ENCODE measurements at regions not wholly inside any gene's neighbourhood (a gene's known extent, or its start where the extent isn't known, plus 50 kb on each side); places are given as distances from the start of the nearest gene placed in this dataset.

GRCh38 chr2:105674859-105675541 lies 69.7 kb upstream of the NCK2 start:
- no peak overlapping the region for H3K27ac ChIP-seq (ENCODE audit: low read length)
- TF ChIP-seq CTCF (IDR thresholded peaks at IDR 0.05) = no peak
- no peak overlapping the region for H3K27ac Mint-ChIP-seq
- H3K9me3 ChIP-seq (ENCODE audit: control insufficient read depth, insufficient read depth, low read length) = no peaks in the 10 kb centered on the region
- ATAC-seq = no peak
- H3K4me3 ChIP-seq (ENCODE audit: low read length) = no peak overlapping the region
- H3K36me3 ChIP-seq (ENCODE audit: control insufficient read depth, insufficient read depth, low read length) = no peaks in the 10 kb centered on the region
- 71% methylated on average over 9 of the region's 10 CpGs for WGBS (ENCODE audit: insufficient coverage)
- H3K4me3 Mint-ChIP-seq = no peak overlapping the region
- no peaks in the 10 kb centered on the region for H3K4me1 Mint-ChIP-seq
- H3K27me3 Mint-ChIP-seq (ENCODE audit: low read depth in 2 of 2) = peaks cover 15 to 32% of the 10 kb centered on the region in 2 donors
- peak in 1 of 2 donors; percentile 33 for DNase-seq
- H3K27me3 ChIP-seq (ENCODE audit: control insufficient read depth, insufficient read depth, low read length) = no peaks in the 10 kb centered on the region
- no peaks in the 10 kb centered on the region for H3K9me3 Mint-ChIP-seq
- no peaks in the 10 kb centered on the region for H3K4me1 ChIP-seq (ENCODE audit: control insufficient read depth, insufficient read depth, low read length)
- intact Hi-C loops (cut with micrococcal nuclease) = no loop called here
- H3K36me3 Mint-ChIP-seq = no peaks in the 10 kb centered on the region

- WGBS (ENCODE audit: insufficient coverage) = 90% methylated on average over 6 of the region's 7 CpGs
- ATAC-seq (no peak), DNase-seq (no peak)
- H3K27me3 ChIP-seq (ENCODE audit: control insufficient read depth, insufficient read depth, low read length) = no peaks in the 10 kb centered on the region
- H3K36me3 ChIP-seq (ENCODE audit: control insufficient read depth, insufficient read depth, low read length) = no peaks in the 10 kb centered on the region
- H3K27ac Mint-ChIP-seq = no peak overlapping the region
- H3K4me1 Mint-ChIP-seq = no peaks in the 10 kb centered on the region
- no peak overlapping the region for H3K27ac ChIP-seq (ENCODE audit: low read length)
- H3K4me3 Mint-ChIP-seq = no peak overlapping the region
- no peaks in the 10 kb centered on the region for H3K9me3 ChIP-seq (ENCODE audit: control insufficient read depth, insufficient read depth, low read length)
- H3K27me3 Mint-ChIP-seq (ENCODE audit: low read depth in 2 of 2) = peaks cover 11 to 29% of the 10 kb centered on the region in 2 donors
- no peak overlapping the region for H3K4me3 ChIP-seq (ENCODE audit: low read length)
- H3K4me1 ChIP-seq (ENCODE audit: control insufficient read depth, insufficient read depth, low read length) = no peaks in the 10 kb centered on the region
- H3K36me3 Mint-ChIP-seq = no peaks in the 10 kb centered on the region
- no peaks in the 10 kb centered on the region for H3K9me3 Mint-ChIP-seq
- intact Hi-C loops (cut with micrococcal nuclease) = no loop called here
- no peak for TF ChIP-seq CTCF (IDR thresholded peaks at IDR 0.05)
Observed at GRCh38 chr2:105674401-105674800, 70.3 kb upstream of the NCK2 start.

GRCh38 chr2:105671156-105671555 lies 73.6 kb upstream of the NCK2 start:
- Mint-ChIP-seq H3K4me3 (no peak overlapping the region), H3K27ac (no peak overlapping the region), H3K36me3 (no peaks in the 10 kb centered on the region), H3K4me1 (no peaks in the 10 kb centered on the region), H3K9me3 (peaks cover 3 to 4% of the 10 kb centered on the region in 2 donors), H3K27me3 (ENCODE audit: low read depth in 2 of 2) (peaks cover 9 to 11% of the 10 kb centered on the region in 2 donors)
- no peak for TF ChIP-seq CTCF (IDR thresholded peaks at IDR 0.05)
- intact Hi-C loops (cut with micrococcal nuclease) = no loop called here
- ATAC-seq (no peak), DNase-seq (no peak)
- H3K4me1 ChIP-seq (ENCODE audit: control insufficient read depth, insufficient read depth, low read length) = no peaks in the 10 kb centered on the region
- no peaks in the 10 kb centered on the region for H3K27me3 ChIP-seq (ENCODE audit: control insufficient read depth, insufficient read depth, low read length)
- no peak overlapping the region for H3K27ac ChIP-seq (ENCODE audit: low read length)
- H3K9me3 ChIP-seq (ENCODE audit: control insufficient read depth, insufficient read depth, low read length) = peaks cover 7% of the 10 kb centered on the region
- H3K36me3 ChIP-seq (ENCODE audit: control insufficient read depth, insufficient read depth, low read length) = no peaks in the 10 kb centered on the region
- no peak overlapping the region for H3K4me3 ChIP-seq (ENCODE audit: low read length)
- 90% methylated on average over 8 of the region's 8 CpGs for WGBS (ENCODE audit: insufficient coverage)

GRCh38 chr2:105669384-105669891 lies 75.3 kb upstream of the NCK2 start:
- Mint-ChIP-seq H3K36me3 (peaks cover 13% of the 10 kb centered on the region), H3K9me3 (peaks cover 6 to 13% of the 10 kb centered on the region in 2 donors), H3K4me3 (no peak overlapping the region), H3K27ac (no peak overlapping the region), H3K27me3 (ENCODE audit: low read depth in 2 of 2) (peaks cover 6 to 14% of the 10 kb centered on the region in 2 donors), H3K4me1 (no peaks in the 10 kb centered on the region)
- Histone ChIP-seq H3K27me3 (ENCODE audit: control insufficient read depth, insufficient read depth, low read length) (no peaks in the 10 kb centered on the region), H3K36me3 (ENCODE audit: control insufficient read depth, insufficient read depth, low read length) (no peaks in the 10 kb centered on the region), H3K27ac (ENCODE audit: low read length) (no peak overlapping the region), H3K4me1 (ENCODE audit: control insufficient read depth, insufficient read depth, low read length) (no peaks in the 10 kb centered on the region), H3K9me3 (ENCODE audit: control insufficient read depth, insufficient read depth, low read length) (peaks cover 11% of the 10 kb centered on the region), H3K4me3 (ENCODE audit: low read length) (no peak overlapping the region)
- DNase-seq (no peak), ATAC-seq (no peak)
- WGBS (ENCODE audit: insufficient coverage) = 98% methylated on average over 4 of the region's 4 CpGs
- intact Hi-C loops (cut with micrococcal nuclease) = no loop called here
- no peak for TF ChIP-seq CTCF (IDR thresholded peaks at IDR 0.05)
